ENCODE measurements at regions not wholly inside any gene's neighbourhood (a gene's known extent, or its start where the extent isn't known, plus 50 kb on each side); places are given as distances from the start of the nearest gene placed in this dataset.

GRCh38 chrX:73987166-73987565 is 134.7 kb upstream of the XIST start:
- H3K4me2 ChIP-seq, result no peak overlapping the region
- H3K27me3 ChIP-seq (ENCODE audit: insufficient read depth), result no peaks in the 10 kb centered on the region
- no peaks in the 10 kb centered on the region for H3K9me3 ChIP-seq
- 0 out of 2 replicates have a peak, but pooled peaks cover 3% of the 10 kb centered on the region for H4K20me1 ChIP-seq (ENCODE audit: insufficient read depth)
- H2AFZ ChIP-seq (ENCODE audit: low read depth), result no peak overlapping the region
- ChIA-PET CTCF (interaction anchor here (0.7 kb wide), 1 partner anchor 42 kb away, joined by 3 read pairs; no protein-coding TSS in a partner anchor), POLR2A (no interaction called here)
- TF ChIP-seq CTCF (IDR thresholded peaks at IDR 0.05) (no peak), RXRA (IDR thresholded peaks at IDR 0.05; ENCODE audit: borderline replicate concordance, low read depth) (no peak)
- H3K4me1 ChIP-seq (ENCODE audit: control insufficient read depth in 1 of 2, insufficient read depth in 2 of 2, low read depth in 1 of 2, low read length in 1 of 2), result no peaks in the 10 kb centered on the region
- H3K4me3 ChIP-seq (ENCODE audit: low read depth in 2 of 2, low read length in 1 of 2), result no peak overlapping the region
- no peak overlapping the region for H3K27ac ChIP-seq (ENCODE audit: low read depth in 2 of 2, low read length in 1 of 2)
- no peaks in the 10 kb centered on the region for H3K9me2 ChIP-seq
- no peak for DNase-seq
- H3K9ac ChIP-seq, result no peak overlapping the region
- H3F3A ChIP-seq (replicated peaks; ENCODE audit: insufficient read depth), result no peaks in the 10 kb centered on the region
- H3K36me3 ChIP-seq (replicated peaks in 1 of 2; ENCODE audit: control insufficient read depth in 1 of 2, insufficient read depth in 2 of 2, low read length in 1 of 2), result peaks cover 0 to 59% of the 10 kb centered on the region in 2 experiments
- peaks cover 66% of the 10 kb centered on the region for H3K79me2 ChIP-seq (ENCODE audit: insufficient read depth)

GRCh38 chrX:73979551-73980131 is 127.1 kb upstream of the XIST start:
- Histone ChIP-seq H3F3A (replicated peaks; ENCODE audit: insufficient read depth) (no peaks in the 10 kb centered on the region), H3K27ac (ENCODE audit: low read depth in 2 of 2, low read length in 1 of 2) (no peak overlapping the region), H3K36me3 (replicated peaks in 1 of 2; ENCODE audit: control insufficient read depth in 1 of 2, insufficient read depth in 2 of 2, low read length in 1 of 2) (peaks cover 5 to 33% of the 10 kb centered on the region in 2 experiments), H3K9me3 (no peaks in the 10 kb centered on the region), H3K4me3 (ENCODE audit: low read depth in 2 of 2, low read length in 1 of 2) (no peak overlapping the region), H3K79me2 (ENCODE audit: insufficient read depth) (peaks cover 97% of the 10 kb centered on the region), H3K27me3 (ENCODE audit: insufficient read depth) (no peaks in the 10 kb centered on the region), H3K9ac (no peak overlapping the region), H3K4me2 (no peak overlapping the region), H3K9me2 (no peaks in the 10 kb centered on the region), H3K4me1 (ENCODE audit: control insufficient read depth in 1 of 2, insufficient read depth in 2 of 2, low read depth in 1 of 2, low read length in 1 of 2) (no peaks in the 10 kb centered on the region; a peak in 1 of 4 replicates), H4K20me1 (ENCODE audit: insufficient read depth) (peaks cover 23% of the 10 kb centered on the region), H2AFZ (ENCODE audit: low read depth) (no peak overlapping the region)
- POLR2A ChIA-PET, result no interaction called here
- 86% methylated on average over 5 of the region's 5 CpGs for WGBS (ENCODE audit: low lambda C conversion rate)
- no peak for DNase-seq
- no peak for TF ChIP-seq FOSL2 (IDR thresholded peaks at IDR 0.05; ENCODE audit: borderline replicate concordance, low read depth)
- TF ChIP-seq NFIC (IDR thresholded peaks at IDR 0.05; ENCODE audit: borderline replicate concordance), result no peak
- TF ChIP-seq USF1 (IDR thresholded peaks at IDR 0.05; ENCODE audit: borderline replicate concordance, low read depth), result no peak
- no peak for TF ChIP-seq PBX3 (IDR thresholded peaks at IDR 0.05)
- no peak for TF ChIP-seq ELF1 (IDR thresholded peaks at IDR 0.05)
- CTCF ChIA-PET, result no interaction called here

Measured in SK-N-SH (cell line).